Gastrocnemius medialis (tissue), 4 donors: ENCODE measurements at regions not wholly inside any gene's neighbourhood (a gene's known extent, or its start where the extent isn't known, plus 50 kb on each side); places are given as distances from the start of the nearest gene placed in this dataset.

Experiments
- CTCF ChIP-seq, 5 experiments: fragments of 450-650 bp in 3 of 5; fragments of 200-600 bp in 2 of 5; sonication (generic) in 2 of 5; IDR thresholded peaks in 4 of 5; conservative IDR thresholded peaks in 1 of 5; 1 replicate in 4 of 5; 2 replicates in 1 of 5; pipeline ENCODE4 v1.5.1; 2016 to 2019; ENCODE audit warnings: antibody characterized with exemption in 5 of 5, mild to moderate bottlenecking in 3 of 5, moderate library complexity in 3 of 5
- POLR2A ChIP-seq, 2 donors: fragments of 450-650 bp; IDR thresholded peaks; one replicate each; pipeline ENCODE4 v1.6.1; 2017; ENCODE audit warnings: antibody characterized with exemption in 2 of 2, mild to moderate bottlenecking in 2 of 2, moderate library complexity in 2 of 2

GRCh38 chr18:30451981-30452380 is 590.6 kb downstream of the DSC3 start:
- TF ChIP-seq CTCF (IDR thresholded peaks at IDR 0.05 in 4 of 5, conservative IDR thresholded peaks at IDR 0.05 in 1 of 5) (no peak), POLR2A (IDR thresholded peaks at IDR 0.05) (no peak)
